ENCODE measurements at regions not wholly inside any gene's neighbourhood (a gene's known extent, or its start where the extent isn't known, plus 50 kb on each side); places are given as distances from the start of the nearest gene placed in this dataset.
"Not testable (repeated sequence)": the region's sequence is repeated elsewhere in the genome, so short reads cannot be mapped to it uniquely, and the experiment has no call there.

DNA sequence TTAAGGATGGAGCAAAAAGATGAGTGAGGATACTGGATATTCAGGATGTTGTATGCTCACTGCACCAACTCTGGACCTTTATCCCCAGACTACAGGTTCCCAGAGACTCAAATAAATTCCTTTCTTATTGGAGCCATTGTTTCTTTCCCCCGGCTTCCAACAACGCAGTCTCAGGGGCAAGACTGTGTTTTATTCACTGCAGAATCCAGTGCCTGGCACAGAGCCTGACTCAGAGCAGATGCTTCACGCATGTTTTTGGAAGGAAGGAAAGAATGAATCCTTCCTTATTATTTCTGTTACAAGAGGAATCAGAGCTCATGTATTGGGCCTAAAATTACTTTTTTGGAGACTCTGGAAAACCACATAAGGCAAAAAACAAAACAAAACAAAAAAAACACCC lies 96.0 kb upstream of the VGLL4 start:
- no peak for DNase-seq

DNA sequence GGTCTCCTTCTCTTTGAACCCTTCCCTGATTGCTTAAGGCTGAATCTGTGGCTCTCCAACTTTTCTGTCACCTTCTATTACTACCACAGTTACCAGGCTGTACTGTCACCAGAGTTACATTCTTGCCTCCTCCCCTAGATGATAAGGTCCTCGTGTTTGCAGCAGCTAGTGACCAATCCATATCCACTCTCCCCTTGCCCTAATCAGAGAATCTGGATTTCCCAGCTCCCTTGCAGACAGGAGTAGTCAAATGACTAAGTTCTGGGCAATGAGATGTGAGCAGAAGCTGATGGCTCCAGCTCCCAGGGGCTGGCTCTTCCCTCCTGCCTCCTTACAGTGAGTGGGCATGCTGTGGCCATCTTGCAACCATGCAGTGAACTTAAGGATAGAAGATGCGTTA lies 95.4 kb upstream of the VGLL4 start:
- no peak for DNase-seq

DNA sequence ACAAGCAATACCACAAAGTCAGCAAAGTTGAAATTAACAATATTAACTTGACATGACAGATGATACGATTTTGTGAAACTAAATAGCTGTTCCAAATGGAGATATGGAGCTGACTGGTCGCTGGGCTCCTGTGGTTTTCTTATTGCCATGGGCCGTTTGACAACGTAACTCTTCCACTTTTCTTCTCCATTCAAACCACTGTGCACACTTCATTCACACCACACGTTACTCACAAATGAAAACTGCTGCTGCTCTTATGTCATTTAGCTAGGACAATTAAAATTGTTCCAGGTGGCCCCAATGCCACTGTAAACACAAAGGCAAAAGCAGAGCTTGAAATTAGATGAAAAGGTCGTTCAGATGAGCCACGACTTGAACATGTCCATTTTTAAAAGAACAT lies 94.0 kb upstream of the VGLL4 start:
- DNase-seq: no peak

DNA sequence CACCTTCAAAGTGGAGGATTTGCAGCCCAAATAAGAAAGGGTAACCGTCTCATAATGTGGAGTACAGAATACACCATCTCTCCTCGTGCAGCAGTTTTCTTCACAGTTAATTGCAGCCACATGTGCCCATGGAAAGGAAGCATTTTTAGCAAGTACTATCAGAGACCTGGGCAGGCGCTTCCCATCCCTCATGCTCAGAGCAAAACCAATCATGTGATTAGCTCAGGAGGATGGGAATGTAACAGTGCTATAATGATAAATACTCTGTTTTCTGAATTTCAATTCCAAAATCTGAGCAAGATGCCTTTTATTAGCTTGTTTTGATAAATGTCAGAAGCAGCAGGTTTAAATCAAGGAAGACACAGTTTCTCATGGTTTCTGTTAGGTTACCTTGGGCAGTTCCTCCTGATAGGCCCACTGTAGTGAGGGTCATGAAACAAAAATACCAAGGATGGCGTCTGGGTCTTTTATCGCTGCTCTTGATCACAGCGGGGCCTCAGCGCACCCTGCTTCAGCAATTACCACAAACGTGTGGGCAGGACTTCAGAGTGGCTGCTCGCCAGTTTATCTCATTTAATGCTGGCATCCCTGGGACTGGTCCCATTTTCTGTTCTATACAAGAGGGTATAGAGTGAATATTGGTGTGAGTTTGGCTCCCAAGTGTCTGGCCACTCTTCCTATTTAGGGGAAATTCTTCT lies 92.6 kb upstream of the VGLL4 start:
- DNase-seq: no peak

DNA sequence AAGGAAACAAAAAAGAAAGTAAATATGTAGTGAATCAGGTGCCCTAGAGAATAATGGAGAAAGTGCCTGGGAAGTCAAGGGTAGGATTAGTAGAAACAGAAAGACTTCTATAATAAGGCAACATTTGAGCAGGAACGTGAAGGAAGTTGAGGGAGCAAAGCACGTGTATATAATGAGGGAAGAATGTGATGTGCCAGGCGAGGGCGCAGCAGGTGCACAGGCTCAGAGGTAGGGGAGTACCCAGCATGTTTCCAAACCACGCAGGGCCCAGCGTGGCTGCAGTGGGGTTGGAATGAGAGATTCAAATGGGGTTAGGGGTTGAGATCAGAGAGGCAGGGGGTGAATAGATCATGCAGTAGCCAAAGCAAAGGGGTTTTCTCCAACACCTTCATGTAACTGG lies 91.9 kb upstream of the VGLL4 start:
- DNase-seq: no peak

DNA sequence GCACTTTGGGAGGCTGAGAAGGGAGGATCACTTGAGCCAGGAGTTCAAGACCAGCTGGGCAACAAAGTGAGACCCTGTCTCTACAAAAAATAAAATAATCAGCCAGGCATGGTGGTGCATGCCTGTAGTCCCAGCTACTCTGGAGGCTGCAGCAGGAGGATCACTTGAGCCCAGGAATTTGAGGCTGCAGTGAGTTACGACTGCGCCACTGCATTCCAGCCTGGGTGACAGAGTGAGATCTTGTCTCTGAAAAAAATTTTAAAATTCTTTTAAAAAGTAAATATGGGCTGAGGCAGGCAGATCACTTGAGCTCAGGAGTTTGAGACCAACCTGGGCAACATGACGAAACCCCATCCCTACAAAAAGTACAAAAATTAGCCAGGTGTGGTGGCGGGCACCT lies 91.4 kb upstream of the VGLL4 start:
- not testable (repeated sequence) for DNase-seq

DNA sequence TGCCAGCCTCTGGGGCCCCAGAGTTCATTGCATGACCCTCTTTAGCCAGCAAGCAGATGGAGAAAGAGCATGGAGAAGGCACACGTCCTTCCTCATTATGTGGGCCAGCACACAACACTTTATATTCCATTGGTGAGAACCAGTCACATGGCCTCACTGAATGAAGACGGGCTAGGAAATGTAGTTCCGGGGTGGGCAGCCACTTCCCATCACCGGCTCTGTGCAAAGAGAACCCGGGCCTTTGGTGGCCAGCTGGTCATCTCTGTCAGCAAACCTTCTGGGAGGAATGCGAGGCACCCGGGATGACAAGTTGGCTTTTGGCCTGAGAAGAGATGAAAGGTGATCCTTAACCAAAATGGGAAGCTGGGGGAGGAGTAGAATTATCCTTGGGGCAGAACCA lies 90.2 kb upstream of the VGLL4 start:
- DNase-seq: no peak

DNA sequence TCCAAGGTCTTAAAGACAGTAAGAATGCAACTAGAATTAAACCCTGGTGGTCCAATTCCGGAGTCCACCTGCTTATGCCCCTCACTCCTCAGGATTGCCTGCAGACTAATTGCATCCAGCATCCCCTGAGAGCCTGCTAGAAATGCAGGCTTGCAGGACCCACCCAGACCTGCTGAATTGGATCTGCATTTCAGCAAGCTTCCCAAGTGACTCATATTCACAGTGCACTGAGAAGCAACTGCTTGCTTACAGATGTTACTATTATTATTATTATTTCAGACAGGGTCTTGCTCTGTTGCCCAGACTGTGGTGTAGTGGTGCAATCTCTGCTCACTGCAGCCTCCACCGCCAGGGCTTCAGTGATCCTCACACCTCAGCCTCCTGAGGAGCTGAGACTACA lies 83.5 kb upstream of the VGLL4 start:
- no peak for DNase-seq

DNA sequence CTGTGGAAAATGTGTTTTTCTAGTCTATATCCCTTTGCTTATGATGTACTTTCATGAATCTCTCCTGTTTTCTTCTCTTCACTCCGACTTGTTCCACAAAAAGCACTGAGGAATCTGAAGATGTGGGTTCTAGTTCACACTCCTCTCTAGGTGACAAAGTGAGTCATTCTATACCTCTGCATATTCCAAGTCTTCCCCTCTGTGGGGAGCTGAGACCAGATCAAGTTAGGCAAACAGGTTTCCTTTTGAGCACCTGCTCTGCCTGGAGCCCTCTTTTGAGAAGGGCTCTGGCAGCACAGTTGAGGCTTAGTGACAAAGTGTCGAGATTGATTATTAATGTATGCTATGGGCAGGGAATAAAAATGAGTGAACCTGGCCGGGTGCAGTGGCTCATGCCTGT lies 82.4 kb upstream of the VGLL4 start:
- DNase-seq: no peak

DNA sequence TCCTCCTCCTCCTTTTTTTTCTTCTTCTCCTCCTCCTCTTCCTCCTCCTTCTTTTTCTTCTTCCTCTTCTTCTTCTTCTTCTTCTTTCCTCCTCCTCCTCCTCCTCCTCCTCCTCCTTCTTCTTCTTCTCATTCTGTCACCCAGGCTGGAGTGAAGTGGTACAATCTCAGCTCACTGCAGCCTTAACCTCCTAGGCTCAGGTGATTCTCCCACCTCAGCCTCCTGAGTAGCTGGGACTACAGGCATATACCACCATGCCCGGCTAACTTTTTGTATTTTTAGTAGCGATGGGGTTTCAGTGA lies 81.6 kb upstream of the VGLL4 start:
- not testable (repeated sequence) for DNase-seq

DNA sequence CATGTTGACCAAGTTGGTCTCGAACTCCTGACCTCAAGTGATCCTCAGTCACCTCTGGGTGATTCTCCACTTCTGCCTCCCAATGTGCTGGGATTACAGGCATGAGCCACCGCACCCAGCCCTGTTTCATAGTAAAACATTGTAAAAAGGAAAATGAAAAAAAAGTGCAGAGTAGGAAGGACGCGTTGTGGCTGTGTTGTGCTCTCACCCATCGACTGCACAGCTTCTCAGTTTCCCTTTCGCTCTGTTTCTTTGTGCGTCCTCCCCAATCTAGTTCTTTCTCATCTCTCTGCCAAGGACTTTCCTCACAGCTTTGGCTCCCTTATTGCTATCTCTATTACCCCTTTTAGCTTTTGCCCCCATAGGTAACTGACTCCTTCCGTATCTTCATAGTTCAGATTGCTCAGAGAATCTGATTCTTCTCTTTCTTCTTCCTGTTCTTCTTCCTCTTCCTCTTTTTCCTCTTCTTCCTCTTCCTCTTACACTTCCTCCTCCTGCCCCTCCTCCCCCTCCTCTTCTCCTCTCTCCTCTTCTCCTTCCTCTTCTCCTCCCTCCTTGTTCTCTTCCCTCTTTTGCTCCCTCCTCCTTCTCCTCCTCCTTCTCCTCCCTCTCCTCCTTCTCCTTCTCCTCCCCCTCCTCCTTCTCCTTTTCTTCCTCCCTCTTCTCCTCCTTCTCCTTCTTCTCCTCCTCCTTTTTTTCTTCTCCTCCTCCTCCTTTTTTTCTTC lies 81.1 kb upstream of the VGLL4 start:
- no peak for DNase-seq

DNA sequence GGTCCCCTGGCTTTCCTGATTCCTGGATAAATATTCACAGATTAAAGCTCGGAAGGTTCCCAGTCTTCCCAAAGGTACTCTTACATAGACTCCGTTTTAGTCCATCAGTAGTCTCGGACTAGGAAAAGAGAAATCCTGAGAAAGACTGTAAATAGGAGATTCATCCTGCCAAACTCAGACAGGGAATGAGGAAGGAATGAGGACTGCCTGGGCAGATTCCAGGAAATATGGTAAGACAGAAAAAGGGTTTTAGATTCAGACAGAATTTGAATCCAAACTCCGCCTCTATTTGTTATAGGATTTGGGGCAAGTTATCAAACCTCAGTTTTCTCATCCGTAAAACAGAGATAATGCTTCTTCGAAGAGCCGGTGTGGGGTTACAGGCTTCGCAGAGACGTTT lies 77.8 kb upstream of the VGLL4 start:
- DNase-seq: no peak

DNA sequence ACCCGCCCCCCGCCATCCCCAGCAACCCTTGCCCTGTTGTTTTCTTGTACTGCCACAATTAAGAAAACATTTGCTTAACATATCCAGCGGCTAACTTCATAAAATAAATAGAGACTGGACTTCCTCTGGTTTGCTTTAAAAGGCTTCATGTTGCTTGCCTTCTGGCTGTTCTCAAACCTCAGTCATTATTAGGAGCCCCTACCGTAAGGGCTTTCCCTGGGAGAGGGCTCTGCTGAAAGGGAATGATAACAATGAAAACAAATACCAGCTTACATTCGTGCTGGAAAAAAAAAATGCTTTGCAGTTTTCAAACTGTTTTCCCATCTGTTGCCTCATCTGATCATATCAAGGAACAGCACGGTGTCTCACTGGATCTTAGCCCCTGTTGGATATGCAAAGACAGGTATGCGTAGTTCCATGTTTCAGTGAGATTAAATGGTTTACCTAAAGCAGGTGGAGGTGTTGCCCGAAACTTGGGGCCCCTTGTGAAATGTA lies 77.2 kb upstream of the VGLL4 start:
- DNase-seq: no peak

DNA sequence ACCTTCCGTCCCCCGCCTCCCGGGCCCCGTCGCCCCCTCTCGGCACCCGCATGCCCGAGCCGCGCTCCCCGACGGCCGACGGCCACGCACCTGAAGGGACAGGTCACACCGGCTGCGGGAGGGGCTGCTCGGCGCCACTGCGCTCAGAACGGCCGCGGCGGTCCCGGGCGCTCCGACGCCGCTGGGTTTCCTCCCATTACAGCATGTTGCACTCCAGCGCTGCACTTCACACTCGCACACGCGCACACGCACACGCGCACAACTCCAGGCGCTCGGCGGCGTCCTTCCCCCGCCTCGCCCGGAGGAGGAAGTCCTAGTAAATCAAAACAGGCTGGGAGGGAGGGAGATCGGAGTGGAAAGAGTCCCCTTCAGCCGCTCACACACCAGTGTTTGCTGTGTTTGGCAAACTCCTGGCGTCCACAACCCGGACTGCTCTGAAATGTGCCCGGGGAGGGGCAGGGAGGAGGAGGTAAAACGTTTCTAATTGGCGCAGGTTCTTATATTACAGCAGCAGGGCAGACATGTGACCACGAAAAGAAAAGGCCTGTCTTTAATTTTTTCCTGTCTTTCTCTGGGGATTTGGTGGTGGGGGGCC lies 76.7 kb upstream of the VGLL4 start:
- peak; percentile 65 for DNase-seq

DNA sequence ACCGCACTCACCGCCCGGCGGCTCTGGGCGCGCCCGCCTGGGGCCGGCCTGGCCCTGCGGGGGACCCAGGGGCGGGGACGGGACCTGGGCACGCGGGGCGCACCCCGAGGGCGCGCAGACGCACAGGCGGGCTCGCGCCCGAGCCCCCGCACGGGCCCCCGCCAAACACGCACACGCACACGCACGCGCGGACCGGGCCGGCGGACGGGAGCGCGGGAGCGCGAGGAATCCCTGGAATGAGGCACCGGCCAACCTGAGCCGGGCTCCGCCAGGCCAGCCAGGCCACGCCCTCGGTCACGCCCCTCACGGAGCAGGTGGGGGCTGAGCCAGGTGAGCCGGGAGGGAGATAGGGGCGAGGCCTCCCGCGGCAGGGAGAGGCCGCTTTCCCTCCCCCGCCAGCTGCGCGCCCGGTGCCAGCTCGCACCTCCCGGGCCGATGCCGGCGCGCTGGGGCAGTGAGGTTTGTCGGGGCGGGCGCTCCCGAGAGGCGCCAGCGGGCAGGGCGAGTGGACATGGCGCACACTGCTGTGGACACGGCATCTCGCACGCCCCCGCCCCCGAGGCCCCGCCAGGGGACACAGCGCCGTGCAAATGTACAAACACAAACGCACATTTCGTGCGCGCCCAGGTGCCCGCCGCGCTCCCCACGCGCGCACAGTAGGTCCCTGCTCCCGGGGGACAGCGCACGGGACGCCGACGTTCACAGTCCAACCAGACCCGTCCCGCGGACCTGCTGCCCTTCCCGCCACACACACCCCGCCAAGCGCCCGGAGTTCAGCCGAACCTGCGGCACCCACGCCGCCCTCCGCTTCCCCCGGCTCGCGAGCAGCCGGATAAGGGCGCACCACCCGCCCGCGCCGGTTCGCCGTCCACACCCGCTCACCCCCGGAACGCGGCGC lies 75.9 kb upstream of the VGLL4 start:
- peak; percentile 12 for DNase-seq

DNA sequence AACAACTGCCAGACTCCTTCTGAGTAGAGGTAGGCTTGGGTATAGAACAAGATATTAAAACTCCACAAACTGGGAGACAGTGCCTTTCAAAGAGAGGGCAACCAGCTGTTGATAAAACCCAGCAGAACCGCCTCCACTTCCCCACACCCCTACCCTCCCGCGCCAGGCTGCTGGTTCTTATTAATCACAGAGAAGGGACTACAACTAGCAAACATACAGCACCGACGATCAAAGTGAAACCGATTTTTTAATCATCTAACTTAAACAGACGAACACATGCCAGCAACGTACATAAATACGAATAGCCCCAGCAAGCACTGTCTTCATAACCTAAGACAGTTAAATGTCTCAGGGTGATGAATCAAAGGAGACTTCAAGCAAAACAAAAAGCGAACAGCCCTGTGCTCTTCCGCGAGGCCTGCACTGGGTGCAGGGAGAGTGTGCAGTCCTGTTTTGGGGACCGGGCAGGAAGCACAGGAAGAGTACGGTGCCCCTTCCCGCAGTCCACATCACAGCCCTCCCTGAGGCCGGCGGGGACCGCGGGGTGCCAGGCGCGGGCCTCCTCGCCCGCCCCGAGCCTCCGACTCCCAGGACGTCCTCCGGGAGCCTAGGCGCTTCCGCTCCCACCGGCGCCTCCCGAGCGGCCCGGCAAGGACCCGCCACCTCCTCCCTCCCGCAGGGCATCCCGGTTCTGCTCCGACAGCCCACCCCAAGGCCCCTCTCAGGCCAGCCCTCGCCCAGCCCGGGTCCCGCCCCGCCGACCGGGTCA lies 75.1 kb upstream of the VGLL4 start:
- DNase-seq: peak; percentile 30 to 40

DNA sequence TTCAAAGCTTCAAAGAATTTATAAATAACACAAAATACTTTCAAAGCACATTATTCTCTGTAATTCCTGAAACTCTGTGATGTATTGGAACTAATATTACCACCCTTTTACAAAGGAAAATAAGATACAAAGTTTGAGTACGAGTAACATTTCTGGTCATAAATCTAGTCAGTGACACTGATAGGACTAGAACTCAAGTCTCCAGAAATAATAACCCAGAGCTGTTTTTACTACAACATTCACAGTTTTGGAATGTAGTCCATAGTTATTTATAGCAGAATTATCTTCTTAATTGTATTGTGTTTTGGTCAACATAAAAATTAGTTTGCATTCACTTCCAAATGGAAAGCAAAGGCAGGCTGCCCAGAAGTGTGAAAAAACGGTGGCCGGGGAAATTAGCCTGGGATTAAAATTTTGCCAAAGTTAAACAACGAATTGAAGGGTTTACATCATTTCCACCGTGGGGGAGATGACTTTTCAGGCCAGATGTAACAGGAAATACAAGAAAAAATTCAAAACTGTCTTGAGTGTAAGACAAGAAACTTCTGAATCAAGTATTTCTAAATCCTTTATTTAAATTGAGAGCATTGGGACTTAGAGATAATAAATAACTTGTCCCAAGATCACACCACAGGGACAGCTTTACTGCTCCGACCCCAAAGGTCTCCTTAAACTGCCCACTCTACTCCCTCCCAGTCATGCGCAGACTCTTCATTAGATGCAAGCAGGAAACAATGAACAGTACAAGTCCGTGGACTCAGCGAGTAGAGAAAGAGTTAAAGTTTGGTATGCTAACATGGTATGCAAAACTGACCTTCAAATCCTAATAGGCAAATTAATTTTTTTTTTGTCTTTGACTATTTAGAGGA lies 74.3 kb upstream of the VGLL4 start:
- DNase-seq: no peak

DNA sequence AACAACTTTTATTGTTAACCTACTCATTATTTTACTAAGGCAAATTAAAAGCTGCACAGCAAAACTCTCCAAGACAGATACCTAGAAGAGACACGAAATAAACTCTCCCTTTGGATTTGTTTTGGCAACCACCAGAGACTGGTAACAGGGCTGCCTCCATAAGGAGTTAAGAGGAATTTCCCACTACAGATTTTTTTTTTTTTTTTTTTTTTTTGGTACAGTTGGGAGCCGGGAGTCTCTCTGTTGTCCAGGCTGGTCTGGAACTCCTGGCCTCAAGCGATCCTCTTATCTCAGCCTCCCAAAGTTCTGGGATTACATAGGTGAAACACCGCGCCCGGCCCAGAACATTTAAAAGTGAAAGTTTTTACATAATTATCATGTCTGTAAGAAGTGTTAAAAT lies 73.6 kb upstream of the VGLL4 start:
- DNase-seq: no peak

DNA sequence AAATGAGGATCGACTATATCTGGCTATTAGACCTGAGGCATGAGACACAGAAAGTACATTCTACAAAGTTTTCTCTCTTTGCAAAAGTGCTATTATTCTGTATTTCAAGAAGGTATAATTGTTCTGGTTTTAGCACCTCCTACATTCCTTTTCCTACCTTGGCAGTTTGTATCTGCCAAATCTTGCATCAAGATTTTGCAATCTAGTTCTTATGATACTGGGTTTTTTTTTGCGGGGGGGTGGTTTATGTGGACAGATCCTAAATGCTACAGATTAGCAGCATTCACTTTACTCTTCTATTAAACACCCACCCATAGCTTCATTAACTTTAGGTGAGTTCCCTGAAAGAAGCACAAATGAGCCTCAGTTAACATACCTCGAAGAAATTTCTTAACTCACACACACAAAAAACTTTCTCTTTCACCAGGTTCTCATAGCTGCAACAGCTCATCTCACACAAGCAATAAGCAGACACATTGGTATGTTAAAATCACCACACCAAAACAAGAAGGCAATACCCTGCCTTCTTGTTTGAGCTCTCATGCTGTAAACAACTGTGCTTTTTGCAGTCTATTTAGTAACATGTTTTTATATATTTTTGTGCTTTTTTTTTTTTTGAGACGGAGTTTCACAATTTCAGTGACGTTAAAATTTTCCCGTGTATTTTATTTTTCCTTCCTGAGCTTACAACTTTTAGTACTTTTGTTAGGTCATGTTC lies 73.0 kb upstream of the VGLL4 start:
- no peak for DNase-seq

DNA sequence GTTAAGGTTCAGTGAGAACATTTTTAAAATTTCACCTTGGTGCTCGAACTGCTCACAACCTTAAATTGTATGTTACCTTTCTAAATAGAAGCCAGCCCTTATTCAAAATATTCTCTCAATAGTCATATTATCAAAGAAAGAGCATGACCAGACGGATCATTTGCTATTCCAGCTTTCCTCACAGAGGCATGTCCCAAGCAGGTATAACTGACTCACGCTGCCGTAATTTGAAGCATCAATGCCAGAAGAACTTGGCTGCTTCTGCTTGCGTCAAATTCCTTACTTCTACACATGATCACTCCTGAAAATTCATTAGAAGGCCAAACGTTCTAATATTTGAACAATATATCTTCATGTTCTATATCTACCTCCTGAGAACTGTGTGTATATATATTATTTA lies 69.5 kb upstream of the VGLL4 start:
- DNase-seq: no peak

DNA sequence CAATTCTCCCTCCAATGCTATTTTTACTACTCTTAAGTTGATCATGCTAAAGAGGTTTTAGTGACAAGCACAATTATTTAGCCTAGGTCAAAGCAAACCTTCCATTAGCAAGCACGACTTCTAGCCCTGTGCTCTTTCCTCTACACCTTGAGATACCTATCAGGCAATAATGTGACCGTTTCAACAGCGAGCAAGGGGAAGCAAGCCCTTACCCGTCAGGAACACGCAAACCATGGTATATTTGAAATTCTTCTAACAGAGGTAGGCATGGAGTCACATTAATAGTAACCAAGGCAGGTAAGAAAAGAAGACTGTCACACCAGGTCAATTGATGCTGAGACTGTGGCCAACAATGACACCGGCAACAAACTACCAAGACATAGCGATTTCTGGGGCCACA lies 68.9 kb upstream of the VGLL4 start:
- no peak for DNase-seq

All from inflammatory macrophage treated with lipopolysaccharide for 1 hour (primary cell).